Limb (tissue), 2 donors: ENCODE measurements at regions not wholly inside any gene's neighbourhood (a gene's known extent, or its start where the extent isn't known, plus 50 kb on each side); places are given as distances from the start of the nearest gene placed in this dataset.

ENCODE experiments used
- DNase-seq, 2 donors: peaks; one replicate each; pipeline ENCODE4 v3.0.0-alpha.2; 2016; ENCODE audit errors: extremely low spot score in 2 of 2

DNA sequence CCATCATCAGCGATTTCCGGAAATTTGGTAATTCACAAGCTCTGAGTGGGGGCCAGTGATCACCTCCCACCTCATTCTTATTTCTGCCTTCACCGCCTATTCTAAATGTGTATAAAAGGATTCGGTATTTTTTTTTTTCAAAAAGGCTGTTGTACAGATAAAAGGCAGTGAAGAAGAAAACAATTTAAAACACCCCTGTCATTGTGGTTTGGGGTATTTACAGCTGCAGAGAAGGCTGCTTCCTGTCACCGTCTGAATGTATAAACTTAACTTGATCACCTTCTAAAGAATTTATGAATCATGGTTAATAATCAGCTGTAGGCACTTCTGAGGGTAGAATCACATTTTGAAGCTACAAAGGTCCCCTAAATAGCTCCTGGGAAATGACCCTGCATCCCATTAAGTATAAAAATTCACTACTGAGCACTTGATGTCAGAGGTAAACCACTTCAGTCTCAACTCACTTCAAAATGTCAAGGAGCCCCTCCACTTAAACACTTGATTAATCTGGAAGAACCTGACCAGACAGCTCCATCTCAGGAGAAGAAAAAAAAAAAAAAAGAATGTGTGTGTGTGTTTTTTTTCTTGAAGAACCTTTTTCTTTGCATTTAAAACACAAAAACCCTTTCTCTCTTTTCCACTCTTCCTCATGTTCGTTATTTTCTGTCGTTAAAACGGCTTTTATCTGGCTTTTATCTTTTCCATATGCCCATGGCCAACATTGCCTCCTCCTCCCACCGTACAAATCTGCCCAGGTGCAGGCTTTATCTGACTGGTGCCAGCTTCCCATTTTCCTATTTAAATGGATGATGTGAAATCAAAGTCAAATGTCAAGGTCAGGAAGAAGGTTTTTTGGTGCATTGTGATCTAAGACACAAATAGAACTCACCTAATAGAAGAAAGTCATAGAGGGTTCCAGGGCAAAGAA, 291.2 kb downstream of the IRX1 start:
- no peak for DNase-seq

DNA sequence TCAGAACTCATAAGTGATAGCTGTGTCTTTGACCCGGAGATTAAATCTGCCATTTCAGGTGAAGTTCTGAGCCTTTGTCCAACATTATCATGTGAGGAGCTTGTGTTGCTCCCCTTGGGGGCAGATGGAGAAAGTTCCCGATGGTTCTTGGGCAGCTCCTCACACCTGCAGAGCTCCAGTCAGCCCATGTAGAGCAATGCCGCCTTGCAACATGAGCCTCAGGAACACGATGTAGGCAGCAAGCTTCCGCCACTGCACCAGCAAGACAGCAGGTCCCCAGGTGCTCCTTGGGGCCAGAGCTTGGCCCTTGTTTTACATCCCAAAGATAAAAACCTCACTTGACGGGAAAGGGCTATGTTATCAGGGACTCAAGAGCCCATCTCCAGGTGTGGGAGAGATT, 292.7 kb downstream of the IRX1 start:
- DNase-seq: no peak

DNA sequence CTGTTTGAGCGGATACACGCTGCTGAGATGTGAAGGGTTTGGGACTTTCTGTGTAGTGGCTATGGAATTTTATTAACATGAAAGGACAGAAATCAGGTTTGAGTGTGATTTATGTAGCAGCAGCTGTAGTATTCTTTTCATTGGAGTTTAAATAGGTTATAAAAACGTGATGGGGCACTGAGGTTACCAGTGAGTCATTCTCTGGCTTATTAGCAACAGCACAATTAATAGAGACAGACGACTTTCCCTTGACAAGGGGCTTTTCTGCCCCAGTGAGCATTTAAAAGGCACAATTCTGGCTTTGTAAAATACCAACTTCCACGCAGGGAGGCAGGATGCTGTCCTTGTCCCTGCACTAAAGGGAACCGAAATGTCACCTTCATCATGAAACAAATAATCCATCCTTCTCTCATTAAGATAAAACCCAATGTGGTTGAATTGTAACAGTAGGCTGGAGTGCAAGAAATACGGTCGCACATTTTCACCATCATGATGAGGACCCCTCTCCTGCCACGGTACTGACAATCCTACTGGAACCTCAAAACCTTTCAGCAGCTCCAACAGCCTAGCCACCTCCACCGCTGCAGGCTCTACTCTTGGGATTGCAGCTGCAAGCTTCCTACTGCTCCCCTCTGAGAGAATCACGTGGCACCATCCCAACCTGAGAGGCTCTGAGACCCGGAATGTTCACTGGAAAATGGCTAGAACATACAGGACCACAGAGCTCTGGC, 293.9 kb downstream of the IRX1 start:
- DNase-seq: no peak

DNA sequence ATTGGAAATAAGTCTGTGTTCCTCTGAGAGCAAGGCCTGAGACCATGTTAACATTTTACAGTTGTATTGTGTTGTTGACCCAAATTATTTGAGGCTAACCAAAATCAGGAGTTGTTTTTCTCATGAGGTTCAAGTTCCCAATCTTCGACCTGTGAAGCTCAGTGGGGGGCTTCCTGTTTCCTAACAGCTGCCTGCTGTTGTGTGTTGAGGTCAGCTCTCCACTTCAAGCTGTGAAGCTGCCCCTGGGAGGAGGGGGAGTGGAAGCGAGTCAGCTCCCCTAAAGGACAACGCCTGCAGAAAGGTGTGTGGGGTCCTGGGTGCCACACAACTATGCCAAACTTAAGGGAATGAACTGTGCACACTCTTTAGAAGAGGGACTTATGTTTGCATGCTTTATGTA, 295.5 kb downstream of the IRX1 start:
- DNase-seq: no peak

DNA sequence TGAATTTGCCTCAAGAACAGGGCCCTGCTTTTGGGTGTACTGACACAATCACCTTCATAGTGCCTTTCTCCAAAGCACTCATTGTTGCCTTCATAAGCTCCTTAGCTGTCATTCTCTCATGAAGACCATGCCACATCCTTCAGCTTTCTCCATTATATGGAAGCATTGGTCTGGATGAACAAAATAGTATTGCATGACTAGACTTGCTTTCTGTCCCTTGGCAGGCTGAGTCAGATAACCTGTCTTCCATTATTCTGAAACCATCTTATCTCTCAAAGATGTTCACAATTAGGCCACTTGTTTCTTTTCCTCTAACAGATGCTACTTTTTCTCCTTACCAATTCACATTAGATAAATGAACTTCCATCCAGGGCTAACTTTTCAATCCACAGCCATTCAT, 297.9 kb downstream of the IRX1 start:
- DNase-seq: no peak

DNA sequence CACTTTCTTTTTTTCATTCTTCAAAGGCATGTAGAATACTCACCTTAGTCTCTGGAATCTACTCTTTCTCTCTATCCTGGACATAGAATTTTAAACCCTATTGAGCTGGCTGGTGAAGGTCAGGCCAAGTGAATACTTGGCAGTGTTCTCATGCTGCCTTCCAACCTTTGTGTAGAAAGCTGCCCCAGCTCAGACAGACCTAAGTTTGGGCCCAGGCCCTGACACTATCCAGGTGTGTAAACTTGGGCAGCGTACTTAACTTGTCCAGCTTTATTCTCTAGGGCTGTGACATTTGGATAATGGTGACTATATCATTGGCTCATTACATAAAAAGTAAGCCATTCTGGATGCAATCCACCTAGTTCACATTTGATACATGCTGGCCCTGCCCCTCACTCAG, 298.3 kb downstream of the IRX1 start:
- DNase-seq: no peak

DNA sequence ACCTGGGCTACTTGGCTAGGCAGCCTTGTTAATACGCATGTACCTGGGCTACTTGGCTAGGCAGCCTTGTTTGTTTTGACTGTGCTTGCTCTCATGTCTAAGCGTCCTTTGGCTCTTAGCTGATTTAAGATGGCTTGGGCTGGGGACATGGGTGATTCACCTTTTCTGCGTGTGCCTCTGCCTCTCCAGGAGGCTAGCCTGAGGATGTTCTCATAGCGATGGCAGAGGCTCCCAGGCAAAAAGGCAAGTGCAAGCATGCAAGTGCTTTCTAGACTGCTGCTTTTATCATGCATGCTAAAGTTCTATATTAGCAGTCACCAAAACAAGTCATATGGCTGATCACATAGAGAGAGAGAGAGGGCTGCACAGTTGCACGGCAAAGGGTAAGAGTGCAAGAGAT, 300.5 kb downstream of the IRX1 start:
- no peak for DNase-seq

DNA sequence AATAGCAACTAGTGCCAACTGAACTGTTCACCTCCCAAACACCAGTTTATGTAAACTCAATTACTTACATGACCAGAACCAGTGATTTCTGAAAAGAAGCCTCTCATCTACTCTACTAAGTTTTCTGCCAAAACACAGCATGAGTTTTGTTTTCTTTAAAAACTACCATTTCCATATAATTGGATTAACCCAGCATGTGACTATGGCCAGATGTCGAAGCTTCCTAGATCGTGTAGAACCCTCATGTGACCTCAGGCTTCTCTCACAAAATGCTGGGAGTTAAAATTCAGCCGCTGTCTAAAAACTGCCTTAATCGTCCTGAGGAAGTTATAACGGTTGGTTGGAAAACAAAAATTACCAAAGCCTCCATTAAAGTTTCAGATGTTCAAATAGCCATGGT, 303.5 kb downstream of the IRX1 start:
- DNase-seq: no peak

DNA sequence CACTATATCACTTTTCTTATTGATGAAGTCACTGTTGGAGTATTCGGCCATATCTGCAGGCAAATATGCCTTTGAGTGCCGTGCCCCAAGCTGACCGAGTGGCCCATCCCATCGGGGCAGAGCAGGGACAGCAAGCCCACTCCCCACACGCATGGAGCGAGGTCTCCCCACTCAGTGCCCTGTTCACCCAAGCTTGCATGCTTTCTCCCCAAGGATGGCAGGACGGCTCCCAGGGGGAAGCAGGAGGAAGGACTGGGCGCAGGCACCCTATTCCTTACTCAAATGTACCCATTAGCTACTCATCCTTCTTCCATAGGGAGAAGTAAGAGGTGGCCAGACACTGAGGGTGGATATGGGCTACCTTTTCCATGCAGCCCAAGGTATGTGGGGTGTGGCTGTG, 309.0 kb downstream of the IRX1 start:
- DNase-seq: no peak

DNA sequence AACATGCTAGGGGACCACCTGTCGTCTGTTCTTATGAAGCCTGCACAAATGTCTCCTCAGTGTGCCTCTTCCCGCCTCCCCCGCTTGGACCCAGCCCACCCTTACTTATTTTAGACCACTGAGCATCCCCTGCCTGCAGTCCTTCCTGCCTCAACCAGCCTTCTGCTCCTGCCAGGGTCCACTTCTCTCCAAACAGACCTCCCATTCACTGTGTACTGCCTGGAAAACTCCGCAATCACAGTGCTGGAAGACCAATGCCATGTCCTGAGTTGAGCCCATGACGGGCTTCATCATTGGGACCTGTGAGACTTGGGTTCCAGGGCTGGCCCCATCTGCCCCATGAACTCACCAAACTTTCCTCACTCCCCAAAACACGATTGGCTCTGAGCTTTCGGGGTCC, 309.4 kb downstream of the IRX1 start:
- DNase-seq: no peak

DNA sequence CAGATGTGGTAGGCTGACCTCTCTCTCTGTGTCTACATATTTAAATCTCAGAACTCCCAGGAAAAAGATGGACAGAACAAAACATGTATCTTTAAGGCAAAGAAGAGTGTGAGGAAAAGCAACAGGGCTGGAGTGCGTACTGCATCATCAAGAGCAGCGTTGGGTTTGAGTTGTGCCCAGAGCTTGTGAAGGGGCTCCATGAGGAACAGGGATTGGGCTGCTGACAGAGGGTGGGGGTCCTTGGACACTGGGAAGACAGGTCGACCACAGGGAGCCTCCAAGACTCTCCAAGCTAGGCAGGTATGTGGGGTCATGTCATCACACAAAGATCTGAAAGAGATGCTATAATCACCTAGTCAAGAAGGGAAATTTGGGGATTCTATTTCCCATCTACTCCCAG, 309.9 kb downstream of the IRX1 start:
- no peak for DNase-seq

DNA sequence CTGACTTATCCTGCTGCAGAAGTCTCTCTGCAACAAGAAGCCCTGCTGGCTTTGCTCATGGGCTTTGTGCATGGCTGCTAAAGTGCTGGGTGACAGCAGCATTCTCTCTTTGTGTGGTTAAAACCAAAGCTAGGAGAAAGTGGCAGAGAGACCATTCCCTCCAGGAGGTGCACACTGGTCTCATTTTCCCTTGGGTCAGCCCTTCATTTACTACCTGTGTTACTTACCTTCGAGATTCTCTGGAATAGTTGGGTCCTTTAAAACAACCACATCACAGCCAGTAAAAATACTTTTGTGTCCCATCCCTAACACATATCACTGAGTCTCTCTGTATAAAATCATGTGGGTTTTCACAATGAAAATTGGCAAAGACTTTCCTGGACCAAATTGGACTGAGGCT, 315.5 kb downstream of the IRX1 start:
- DNase-seq: no peak

DNA sequence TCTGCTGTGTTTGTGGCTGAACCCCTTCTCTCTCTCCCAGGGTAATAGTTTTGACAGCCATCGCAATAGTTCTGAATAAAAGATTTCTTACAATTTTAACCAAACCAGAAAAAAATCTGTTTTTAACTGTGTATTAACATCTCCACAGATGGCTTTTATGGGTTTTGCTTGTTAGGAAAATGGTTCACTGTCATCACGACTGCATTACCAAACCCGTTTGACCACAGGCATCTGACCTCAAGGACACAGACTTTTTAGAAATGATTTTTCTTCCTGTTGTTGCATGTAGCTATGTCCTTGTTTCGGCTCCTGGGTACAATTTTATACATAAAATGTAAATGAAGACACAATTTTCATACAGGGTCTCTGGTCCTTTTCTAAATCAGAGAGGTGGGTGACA, 316.1 kb downstream of the IRX1 start:
- DNase-seq: no peak

DNA sequence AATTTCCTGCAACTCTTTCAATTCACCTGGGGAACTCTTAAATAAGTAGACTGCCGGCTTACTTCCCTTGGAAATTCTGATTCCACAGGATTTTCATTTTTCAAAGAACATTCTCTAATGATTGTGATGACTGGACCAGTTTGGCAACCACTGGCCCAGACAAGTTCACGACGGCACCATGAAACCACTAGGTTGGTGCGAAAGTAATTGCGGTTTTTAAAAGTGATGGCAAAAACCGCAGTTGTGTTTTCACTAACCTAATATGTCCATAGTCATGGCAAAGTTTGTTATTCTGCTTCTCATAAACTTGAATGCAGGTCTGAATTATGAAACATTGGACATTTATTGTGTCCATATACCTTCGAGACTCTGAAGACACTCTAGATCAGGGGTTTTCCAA, 317.2 kb downstream of the IRX1 start:
- no peak for DNase-seq

DNA sequence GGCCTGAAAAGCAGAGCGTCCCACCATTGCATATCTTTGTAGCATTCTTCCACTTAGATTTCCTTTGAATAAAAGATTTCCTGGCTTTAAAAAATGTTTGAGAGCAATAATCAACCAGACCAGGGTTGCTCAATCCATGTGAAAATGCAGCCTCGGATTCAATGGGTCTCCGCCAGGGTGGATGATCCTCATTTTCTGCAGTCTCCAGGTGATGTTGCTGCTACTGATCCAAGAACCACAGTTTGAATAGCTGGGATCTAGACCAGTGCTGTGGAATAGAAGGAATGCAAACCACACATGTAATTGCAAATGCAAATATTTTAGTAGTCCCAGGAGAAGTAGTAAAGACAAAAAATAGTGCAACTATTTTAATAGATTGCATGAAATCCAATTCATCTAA, 317.6 kb downstream of the IRX1 start:
- DNase-seq: no peak

DNA sequence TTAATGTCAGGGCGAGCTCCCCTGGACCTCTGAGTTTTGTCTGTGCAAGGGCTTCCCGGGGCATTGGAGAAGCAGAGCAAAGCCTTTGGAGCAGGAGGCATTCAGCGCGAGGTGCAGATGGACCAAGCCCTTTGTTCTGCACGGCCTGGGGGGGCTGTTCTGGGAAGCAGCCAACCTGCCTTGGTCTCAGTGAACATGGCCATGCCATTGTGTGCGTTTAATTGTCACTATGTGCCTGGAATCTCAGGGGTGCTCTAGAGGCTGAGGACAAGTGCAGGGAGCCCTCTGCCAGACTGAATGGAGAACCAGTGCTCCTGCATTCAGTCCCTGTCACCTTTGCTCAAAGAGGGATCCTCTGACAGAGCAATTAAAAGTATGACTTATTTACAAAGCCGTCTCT, 329.4 kb downstream of the IRX1 start:
- DNase-seq: no peak

DNA sequence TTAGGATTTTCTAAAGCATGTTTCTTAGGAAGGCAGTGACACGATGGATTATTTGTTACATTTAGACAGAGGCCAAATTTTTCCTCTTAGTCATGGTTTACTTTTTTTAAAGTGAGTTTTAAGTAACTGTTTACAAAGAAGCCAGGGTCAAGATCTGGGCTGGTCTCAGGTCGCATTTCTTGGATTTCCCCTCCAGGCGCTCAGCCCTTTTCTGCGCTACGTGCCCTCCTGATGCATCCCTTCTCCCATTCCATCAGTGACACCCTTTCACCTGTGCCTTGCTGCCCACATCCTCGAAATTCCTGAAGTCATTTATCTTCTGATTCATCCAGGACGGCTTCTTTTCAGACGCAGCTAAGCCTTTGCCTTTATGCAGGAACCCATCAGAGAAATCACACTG, 330.3 kb downstream of the IRX1 start:
- no peak for DNase-seq

DNA sequence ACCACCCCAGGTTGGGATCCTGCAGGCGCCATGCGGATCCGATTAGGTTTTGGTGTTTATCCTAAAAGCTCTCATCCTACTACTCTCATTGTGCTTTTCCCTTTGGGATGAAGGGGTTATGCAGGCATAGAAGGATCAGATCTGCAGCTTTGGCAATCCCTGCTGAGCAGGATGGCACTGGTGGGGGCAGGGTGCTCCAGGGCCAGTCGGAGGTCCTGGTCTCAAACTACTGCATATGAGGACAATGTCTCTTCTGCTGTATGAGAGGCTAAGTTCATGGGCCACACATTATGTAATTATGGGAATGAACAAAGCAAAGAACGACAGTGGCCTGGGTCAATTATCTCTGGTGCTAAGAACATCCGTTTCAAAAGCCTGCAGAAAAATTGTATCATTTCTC, 334.2 kb downstream of the IRX1 start:
- no peak for DNase-seq

DNA sequence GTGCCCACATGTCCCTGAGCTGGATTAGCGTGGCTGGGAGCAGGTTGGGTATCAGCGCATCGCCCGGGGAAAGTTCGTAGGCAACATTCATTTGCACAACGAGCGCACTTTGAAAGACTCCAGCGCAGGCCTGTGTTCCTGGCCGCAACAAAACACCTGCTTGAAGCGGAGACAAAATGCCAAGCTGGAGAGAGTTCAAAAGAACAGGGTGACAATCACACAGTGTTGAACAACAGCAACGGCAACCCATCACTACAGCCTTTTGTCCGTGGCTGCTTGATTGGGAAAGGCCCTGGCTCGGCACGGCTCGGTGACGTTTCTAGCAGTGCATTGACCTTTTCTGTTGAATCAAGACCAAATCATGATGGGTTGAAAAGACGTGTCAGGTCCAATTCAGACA, 336.3 kb downstream of the IRX1 start:
- DNase-seq: no peak

DNA sequence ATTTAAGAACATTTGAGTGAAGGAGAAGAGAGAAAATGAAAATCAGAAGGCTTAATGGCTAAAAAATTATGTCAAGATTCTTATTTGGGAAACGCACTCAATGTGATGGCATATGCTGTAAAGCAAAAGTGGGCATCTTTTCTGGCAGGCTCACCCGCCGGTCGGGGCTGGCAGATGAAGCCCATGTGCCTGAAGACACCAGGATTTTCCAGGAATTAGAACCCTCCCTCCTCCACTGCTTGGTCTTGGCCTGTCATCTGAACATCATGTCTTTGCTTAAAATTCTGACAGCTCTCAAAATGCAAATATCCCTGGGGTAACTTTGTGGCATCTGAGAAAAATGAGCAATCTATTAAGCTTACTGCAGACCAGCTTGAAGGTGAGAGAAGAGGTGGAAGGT, 337.9 kb downstream of the IRX1 start:
- DNase-seq: no peak

DNA sequence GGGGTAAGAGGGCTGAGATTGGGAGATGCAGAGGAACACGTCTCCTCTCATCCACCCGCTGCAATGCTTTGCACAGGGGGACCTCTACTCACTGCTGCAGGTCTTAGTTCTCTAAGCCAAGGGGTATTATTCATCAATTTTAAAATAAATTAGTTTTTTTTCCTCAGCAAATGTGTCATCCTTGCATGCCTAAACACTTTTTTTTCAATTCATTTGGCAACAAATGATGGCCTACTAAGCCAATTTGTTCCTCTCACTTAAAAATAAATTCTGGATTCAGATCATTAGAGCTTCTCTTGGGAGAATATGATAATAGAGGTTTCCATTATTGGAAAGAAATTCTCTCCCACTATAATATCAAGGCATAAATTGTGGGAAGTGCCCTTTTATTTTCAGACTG, 338.3 kb downstream of the IRX1 start:
- DNase-seq: no peak

DNA sequence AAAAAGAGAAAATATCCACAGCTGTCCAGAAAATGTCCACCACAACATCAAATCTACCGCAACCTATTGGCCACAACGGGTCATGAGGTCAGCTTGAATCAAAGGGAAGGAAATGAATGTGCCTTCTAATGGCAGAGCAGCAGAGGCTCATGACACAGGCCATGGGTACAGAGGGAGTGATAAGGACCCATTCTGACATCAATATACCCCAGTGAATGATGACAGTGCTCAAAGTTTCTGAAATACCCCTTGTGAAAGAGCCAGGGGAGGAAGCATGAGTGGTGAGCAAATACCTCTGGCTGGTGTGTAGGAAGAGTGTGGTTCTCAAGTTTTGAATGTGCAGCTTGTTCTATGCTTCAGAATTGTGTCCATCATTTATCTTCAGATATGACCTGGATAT, 348.2 kb downstream of the IRX1 start:
- DNase-seq: no peak

DNA sequence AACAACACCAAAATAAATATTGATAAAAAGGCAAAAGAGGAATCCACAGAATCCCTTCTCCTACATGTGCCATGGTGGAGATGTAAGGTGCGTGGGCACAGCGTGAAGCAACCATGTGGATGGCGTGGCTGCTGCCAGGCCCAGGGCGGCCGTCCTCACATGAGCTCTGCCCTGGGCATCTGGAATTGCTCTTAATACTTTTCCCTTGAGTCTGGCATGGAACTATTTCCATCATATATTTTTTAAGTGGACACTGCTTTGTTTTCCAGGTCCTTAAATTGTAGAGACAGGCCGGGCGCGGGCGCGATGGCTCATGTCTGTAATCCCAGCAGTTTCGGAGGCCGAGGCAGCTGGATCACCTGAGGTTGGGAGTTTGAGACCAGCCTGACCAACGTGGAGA, 349.3 kb downstream of the IRX1 start:
- no peak for DNase-seq
